WTC11 (cell line): ENCODE measurements at regions not wholly inside any gene's neighbourhood (a gene's known extent, or its start where the extent isn't known, plus 50 kb on each side); places are given as distances from the start of the nearest gene placed in this dataset.

Experiments
- ESRRA ChIP-seq: sonication (generic); formaldehyde crosslinking; IDR thresholded peaks from 2 replicates; pipeline ENCODE4 v1.8.1; 2022; ENCODE audit warnings: mild to moderate bottlenecking, missing genetic modification reagents, borderline replicate concordance
- TF ChIP-seq, protein P1 (sequence below): fragments of 200-600 bp; IDR thresholded peaks from 2 replicates; pipeline ENCODE4 v1.8.0; 2022; ENCODE audit warnings: antibody characterized with exemption

DNA sequence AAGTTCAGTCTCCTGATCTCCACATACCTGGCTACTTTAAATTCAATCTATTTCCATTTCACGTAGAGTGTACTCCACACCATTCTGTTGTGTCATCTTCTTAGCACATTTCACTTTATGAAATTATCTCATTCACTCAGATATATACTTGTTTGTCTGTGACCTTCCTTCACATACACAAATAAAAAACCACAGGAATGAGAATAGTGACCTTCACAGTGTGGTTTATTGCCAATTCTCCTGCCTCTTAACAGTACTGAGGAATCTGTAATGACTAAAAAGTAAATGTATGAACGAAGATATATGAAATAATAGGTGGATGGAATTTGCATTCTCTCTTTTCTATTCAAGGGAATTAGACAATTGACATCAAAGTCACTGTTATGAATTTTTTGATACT is 183.9 kb upstream of the PCDH7 start:
- TF ChIP-seq, protein P1, sequence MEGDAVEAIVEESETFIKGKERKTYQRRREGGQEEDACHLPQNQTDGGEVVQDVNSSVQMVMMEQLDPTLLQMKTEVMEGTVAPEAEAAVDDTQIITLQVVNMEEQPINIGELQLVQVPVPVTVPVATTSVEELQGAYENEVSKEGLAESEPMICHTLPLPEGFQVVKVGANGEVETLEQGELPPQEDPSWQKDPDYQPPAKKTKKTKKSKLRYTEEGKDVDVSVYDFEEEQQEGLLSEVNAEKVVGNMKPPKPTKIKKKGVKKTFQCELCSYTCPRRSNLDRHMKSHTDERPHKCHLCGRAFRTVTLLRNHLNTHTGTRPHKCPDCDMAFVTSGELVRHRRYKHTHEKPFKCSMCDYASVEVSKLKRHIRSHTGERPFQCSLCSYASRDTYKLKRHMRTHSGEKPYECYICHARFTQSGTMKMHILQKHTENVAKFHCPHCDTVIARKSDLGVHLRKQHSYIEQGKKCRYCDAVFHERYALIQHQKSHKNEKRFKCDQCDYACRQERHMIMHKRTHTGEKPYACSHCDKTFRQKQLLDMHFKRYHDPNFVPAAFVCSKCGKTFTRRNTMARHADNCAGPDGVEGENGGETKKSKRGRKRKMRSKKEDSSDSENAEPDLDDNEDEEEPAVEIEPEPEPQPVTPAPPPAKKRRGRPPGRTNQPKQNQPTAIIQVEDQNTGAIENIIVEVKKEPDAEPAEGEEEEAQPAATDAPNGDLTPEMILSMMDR, result no peak
- no peak for TF ChIP-seq ESRRA (CRISPR knock-in tag)
